Chondrocyte (in vitro differentiated cells): ENCODE measurements at regions not wholly inside any gene's neighbourhood (a gene's known extent, or its start where the extent isn't known, plus 50 kb on each side); places are given as distances from the start of the nearest gene placed in this dataset.

ENCODE experiments used
- DNase-seq: peaks from one replicate; pipeline ENCODE4 v3.0.0; 2021; ENCODE audit warnings: mixed read lengths, low spot score
- H3K27ac Mint-ChIP-seq: one replicate; pipeline ENCODE4 v1.8.0; 2021; ENCODE audit warnings: mild to moderate bottlenecking, moderate library complexity, mixed read lengths; ENCODE audit not compliant: unreplicated experiment
- H3K27me3 Mint-ChIP-seq: 2 replicates; pipeline ENCODE4 v1.8.0; 2021; ENCODE audit warnings: low read depth, mixed read lengths
- H3K36me3 Mint-ChIP-seq: 2 replicates; pipeline ENCODE4 v1.8.0; 2021; ENCODE audit warnings: low read depth, mixed read lengths
- H3K4me1 Mint-ChIP-seq: 2 replicates; pipeline ENCODE4 v1.8.0; 2021; ENCODE audit warnings: low read depth, mild to moderate bottlenecking, mixed read lengths
- H3K4me3 Mint-ChIP-seq: one replicate; pipeline ENCODE4 v1.8.0; 2021; ENCODE audit warnings: mild to moderate bottlenecking, moderate library complexity, mixed read lengths; ENCODE audit not compliant: unreplicated experiment
- H3K9me3 Mint-ChIP-seq: 2 replicates; pipeline ENCODE4 v1.8.0; 2021; ENCODE audit warnings: low read depth, mixed read lengths
- CTCF ChIP-seq: fragments of 200-600 bp; sonication (generic); IDR thresholded peaks from 2 replicates; pipeline ENCODE4 v1.5.0; 2021; ENCODE audit warnings: antibody characterized with exemption, mild to moderate bottlenecking, moderate library complexity

DNA sequence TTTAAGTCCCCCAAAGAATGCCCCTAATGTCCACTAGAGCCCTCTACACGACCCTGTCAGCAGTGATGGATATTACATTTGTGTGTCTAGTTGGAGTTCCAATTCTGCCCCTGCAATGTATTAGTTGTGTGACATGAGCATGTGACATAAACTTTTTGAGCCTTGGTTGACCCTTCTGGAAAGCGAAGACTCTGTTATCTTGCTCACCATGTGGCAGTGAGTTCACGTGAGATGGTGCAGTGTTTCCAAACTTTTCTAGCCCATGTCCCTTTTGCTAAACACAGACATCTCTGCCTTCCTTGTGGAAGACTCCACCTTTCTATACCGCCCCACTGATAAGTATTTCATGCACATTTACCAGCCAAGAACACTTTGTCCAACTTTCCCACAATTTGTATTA, 87.0 kb upstream of the BOD1 start:
- no peak for DNase-seq
- no peak for TF ChIP-seq CTCF
- no peaks in the 10 kb centered on the region for H3K36me3 Mint-ChIP-seq
- no peak overlapping the region for H3K27ac Mint-ChIP-seq
- H3K4me1 Mint-ChIP-seq = peaks cover 10% of the 10 kb centered on the region
- no peak overlapping the region for H3K4me3 Mint-ChIP-seq
- peaks cover 2% of the 10 kb centered on the region for H3K27me3 Mint-ChIP-seq
- no peaks in the 10 kb centered on the region for H3K9me3 Mint-ChIP-seq

DNA sequence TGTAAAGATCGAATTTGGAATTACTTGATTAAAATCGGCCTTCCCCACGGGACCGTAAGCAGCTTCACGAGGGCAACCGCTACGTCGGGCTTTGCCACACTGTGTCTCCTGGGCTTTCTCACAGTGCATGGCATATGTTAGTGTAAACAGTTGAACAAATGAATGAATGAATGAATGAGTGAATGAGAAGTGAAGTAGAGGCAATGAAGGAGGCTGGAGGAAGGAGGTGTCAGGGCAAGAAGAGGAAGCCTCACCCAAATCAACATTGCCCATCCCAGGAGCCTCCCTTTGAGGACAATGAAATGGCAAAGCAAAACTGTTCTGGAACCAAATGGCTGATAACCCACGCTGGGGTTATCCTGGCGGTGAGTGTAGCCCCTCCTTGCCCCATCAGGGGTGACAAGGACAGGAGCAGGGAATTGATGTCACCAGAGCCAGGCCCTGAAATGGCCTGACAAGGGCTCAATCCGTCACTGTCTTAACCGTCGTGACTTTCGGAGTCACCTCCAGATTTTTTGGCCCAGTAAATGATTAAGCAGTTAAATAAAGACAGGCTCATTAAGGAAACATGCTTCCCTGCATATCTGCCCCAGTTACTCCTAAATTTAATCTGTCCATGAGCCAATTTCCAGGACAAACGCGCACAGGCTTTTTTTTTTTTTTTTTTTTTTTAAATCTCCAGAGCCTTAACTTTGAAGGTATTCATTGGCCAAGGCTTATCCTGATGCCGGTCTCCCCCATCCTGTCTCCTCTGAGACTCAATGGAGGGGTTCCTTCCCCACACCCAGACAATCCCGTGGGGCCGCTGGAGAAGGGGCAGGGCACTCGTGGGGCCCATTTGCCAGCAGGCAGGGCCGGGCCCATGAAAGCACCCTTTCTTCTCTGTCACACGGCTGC, 88.4 kb upstream of the BOD1 start:
- peaks cover 1% of the 10 kb centered on the region for H3K27me3 Mint-ChIP-seq
- DNase-seq = no peak
- H3K4me1 Mint-ChIP-seq = peaks cover 10% of the 10 kb centered on the region
- H3K27ac Mint-ChIP-seq = no peak overlapping the region
- H3K9me3 Mint-ChIP-seq = no peaks in the 10 kb centered on the region
- no peaks in the 10 kb centered on the region for H3K36me3 Mint-ChIP-seq
- TF ChIP-seq CTCF = no peak
- H3K4me3 Mint-ChIP-seq = no peak overlapping the region

DNA sequence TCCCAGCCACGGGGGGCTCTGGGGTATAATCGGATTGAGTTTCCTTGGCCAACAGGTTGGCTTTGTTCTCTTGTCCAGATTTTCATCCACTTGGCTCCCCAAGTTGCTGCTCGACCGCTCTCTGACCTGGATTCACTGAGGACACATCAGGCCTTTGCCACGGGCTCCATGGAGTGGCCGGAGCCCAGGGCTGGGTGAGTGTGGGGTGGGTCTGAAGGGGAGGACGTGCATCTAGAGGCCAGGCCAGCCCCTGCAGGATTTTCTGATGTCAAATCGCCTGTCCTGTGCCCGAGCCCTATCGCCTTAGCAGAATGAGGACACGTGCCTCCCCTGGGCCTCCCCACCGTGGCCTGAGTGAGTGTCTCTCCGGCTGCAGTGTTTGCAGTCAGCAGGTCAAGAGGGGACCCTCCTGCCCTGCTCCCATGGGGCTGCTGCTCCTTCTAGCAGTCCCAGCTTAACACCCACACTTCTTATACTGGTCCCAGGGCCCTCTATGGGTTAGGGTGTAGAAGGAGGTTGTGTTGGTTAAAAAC, 89.1 kb upstream of the BOD1 start:
- DNase-seq = no peak
- no peak for TF ChIP-seq CTCF
- H3K36me3 Mint-ChIP-seq = no peaks in the 10 kb centered on the region

DNA sequence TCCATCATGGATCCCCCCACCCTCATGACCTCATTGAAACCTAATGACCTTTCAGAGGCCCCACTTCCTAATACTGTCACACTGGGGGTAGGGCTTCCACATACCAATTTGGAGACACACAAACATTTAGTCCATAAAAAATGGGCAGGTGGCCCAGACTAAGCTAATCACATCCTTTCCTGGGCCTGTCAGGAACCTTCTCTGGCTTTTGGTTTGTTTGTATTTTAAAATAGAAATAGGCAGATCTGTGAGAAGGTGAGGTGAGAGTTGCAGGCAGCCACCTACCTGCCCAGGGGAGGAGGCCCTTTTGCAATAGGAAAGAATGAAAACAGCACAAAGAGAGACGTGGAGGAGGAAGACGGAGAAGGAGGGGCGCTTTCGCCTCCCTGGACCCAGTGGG, 90.2 kb upstream of the BOD1 start:
- peaks cover 10% of the 10 kb centered on the region for H3K4me1 Mint-ChIP-seq
- DNase-seq = no peak
- no peak overlapping the region for H3K4me3 Mint-ChIP-seq
- H3K27me3 Mint-ChIP-seq = peaks cover 1% of the 10 kb centered on the region
- H3K9me3 Mint-ChIP-seq = no peaks in the 10 kb centered on the region
- H3K36me3 Mint-ChIP-seq = no peaks in the 10 kb centered on the region
- no peak overlapping the region for H3K27ac Mint-ChIP-seq
- TF ChIP-seq CTCF = no peak

More for the DNA sequence above, 89.1 kb upstream of the BOD1 start:
- H3K9me3 Mint-ChIP-seq = no peaks in the 10 kb centered on the region
- H3K27ac Mint-ChIP-seq = no peak overlapping the region
- H3K4me1 Mint-ChIP-seq = peaks cover 10% of the 10 kb centered on the region
- no peak overlapping the region for H3K4me3 Mint-ChIP-seq
- peaks cover 1% of the 10 kb centered on the region for H3K27me3 Mint-ChIP-seq

DNA sequence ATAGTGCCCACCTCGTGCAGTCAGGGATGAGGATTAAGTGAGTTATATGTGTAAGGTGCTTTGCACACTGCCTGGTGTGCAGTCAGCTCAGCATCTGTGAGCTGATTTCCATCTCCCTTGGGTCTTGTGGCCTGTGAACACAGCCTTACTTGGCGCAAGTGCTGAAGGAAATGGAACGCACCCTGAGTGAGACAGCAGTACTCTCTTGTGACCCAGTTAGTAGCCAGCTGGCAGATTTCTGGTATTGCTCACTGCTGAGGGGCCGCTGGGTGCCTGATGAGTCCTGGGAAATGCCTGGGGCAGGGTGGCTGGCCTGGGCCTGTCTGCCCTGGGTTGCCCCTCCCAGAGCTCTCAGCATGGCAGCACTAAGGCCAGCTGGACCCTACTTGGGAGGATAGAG, 90.9 kb upstream of the BOD1 start:
- Mint-ChIP-seq H3K36me3 (no peaks in the 10 kb centered on the region), H3K27me3 (peaks cover 1% of the 10 kb centered on the region), H3K4me3 (no peak overlapping the region), H3K27ac (peak overlapping the region; percentile 28), H3K4me1 (peaks cover 10% of the 10 kb centered on the region), H3K9me3 (no peaks in the 10 kb centered on the region)
- no peak for TF ChIP-seq CTCF
- DNase-seq = no peak
